ENCODE measurements at regions not wholly inside any gene's neighbourhood (a gene's known extent, or its start where the extent isn't known, plus 50 kb on each side); places are given as distances from the start of the nearest gene placed in this dataset.

DNA sequence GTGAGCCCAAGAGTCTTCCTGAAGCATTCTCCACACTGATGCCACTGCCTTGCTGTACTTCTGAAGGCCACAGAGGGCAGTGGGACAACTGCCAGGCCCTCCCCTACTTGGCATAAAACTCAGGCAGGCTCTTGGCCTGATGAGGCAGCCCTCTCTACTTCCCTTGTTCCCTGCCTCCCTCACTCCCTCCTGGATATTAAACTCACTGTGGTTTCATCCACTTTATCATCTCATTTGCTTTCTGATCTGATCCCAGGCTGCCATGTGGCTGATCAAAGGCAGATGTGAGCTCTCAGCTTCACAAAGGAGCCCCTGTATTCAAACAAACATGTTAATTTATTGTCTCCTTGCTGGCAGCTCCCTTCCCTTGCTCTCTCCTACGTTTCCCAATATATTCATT, 533.5 kb downstream of the IGSF11 start:
- TF ChIP-seq EZH2phosphoT487 (IDR thresholded peaks at IDR 0.05; ENCODE audit: insufficient read depth, low read depth), result no peak
- no peak for TF ChIP-seq EZH2 (IDR thresholded peaks at IDR 0.05; ENCODE audit: insufficient read depth, poor library complexity, severe bottlenecking)

Data from GM23248 (cell line).